Ishikawa (cell line): ENCODE measurements at regions not wholly inside any gene's neighbourhood (a gene's known extent, or its start where the extent isn't known, plus 50 kb on each side); places are given as distances from the start of the nearest gene placed in this dataset.

Experiments
- CEBPB ChIP-seq: IDR thresholded peaks from 2 replicates; pipeline ENCODE4 v1.6.1; 2012
- CREB1 ChIP-seq: IDR thresholded peaks from 2 replicates; pipeline ENCODE4 v1.6.1; 2012; ENCODE audit warnings: low read depth
- EGR1 ChIP-seq: IDR thresholded peaks from 2 replicates; pipeline ENCODE4 v1.6.1; 2012
- EP300 ChIP-seq: IDR thresholded peaks from 2 replicates; pipeline ENCODE4 v1.6.1; 2012; ENCODE audit warnings: borderline replicate concordance
- FOXM1 ChIP-seq: IDR thresholded peaks from 2 replicates; pipeline ENCODE4 v1.6.1; 2012; ENCODE audit warnings: low read depth, borderline replicate concordance
- NFIC ChIP-seq: IDR thresholded peaks from 2 replicates; pipeline ENCODE4 v1.6.1; 2012
- RAD21 ChIP-seq: IDR thresholded peaks from 2 replicates; pipeline ENCODE4 v1.6.1; 2012; ENCODE audit warnings: low read depth
- TAF1 ChIP-seq: IDR thresholded peaks from 2 replicates; pipeline ENCODE4 v1.6.1; 2012; ENCODE audit warnings: low read depth, mild to moderate bottlenecking
- TCF12 ChIP-seq: IDR thresholded peaks from 2 replicates; pipeline ENCODE4 v1.6.1; 2012; ENCODE audit warnings: low read depth
- TEAD4 ChIP-seq: IDR thresholded peaks from 2 replicates; pipeline ENCODE4 v1.6.1; 2012
- YY1 ChIP-seq: IDR thresholded peaks from 2 replicates; pipeline ENCODE4 v1.6.1; 2012; ENCODE audit warnings: low read depth
- ZBTB7A ChIP-seq: IDR thresholded peaks from 2 replicates; pipeline ENCODE4 v1.6.1; 2012; ENCODE audit warnings: low read depth
- TF ChIP-seq, protein P1 (sequence below): IDR thresholded peaks from 2 replicates; pipeline ENCODE4 v1.6.1; 2012
- TF ChIP-seq, protein P2 (sequence below): IDR thresholded peaks from 2 replicates; pipeline ENCODE4 v1.6.1; 2012
- TF ChIP-seq, protein P3 (sequence below): IDR thresholded peaks from 2 replicates; pipeline ENCODE4 v1.6.1; 2012; ENCODE audit warnings: low read depth, mild to moderate bottlenecking

- TF ChIP-seq NFIC (no peak), TAF1 (no peak), YY1 (no peak), CEBPB (no peak), FOXM1 (no peak), CREB1 (no peak), ZBTB7A (no peak), EP300 (no peak; the same call in 1 of the 2 replicates), EGR1 (no peak), TCF12 (no peak), TEAD4 (no peak), RAD21 (no peak)
- TF ChIP-seq, protein P1, sequence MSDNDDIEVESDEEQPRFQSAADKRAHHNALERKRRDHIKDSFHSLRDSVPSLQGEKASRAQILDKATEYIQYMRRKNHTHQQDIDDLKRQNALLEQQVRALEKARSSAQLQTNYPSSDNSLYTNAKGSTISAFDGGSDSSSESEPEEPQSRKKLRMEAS, result no peak
- TF ChIP-seq, protein P2, sequence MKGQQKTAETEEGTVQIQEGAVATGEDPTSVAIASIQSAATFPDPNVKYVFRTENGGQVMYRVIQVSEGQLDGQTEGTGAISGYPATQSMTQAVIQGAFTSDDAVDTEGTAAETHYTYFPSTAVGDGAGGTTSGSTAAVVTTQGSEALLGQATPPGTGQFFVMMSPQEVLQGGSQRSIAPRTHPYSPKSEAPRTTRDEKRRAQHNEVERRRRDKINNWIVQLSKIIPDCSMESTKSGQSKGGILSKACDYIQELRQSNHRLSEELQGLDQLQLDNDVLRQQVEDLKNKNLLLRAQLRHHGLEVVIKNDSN, result no peak
- TF ChIP-seq, protein P3, sequence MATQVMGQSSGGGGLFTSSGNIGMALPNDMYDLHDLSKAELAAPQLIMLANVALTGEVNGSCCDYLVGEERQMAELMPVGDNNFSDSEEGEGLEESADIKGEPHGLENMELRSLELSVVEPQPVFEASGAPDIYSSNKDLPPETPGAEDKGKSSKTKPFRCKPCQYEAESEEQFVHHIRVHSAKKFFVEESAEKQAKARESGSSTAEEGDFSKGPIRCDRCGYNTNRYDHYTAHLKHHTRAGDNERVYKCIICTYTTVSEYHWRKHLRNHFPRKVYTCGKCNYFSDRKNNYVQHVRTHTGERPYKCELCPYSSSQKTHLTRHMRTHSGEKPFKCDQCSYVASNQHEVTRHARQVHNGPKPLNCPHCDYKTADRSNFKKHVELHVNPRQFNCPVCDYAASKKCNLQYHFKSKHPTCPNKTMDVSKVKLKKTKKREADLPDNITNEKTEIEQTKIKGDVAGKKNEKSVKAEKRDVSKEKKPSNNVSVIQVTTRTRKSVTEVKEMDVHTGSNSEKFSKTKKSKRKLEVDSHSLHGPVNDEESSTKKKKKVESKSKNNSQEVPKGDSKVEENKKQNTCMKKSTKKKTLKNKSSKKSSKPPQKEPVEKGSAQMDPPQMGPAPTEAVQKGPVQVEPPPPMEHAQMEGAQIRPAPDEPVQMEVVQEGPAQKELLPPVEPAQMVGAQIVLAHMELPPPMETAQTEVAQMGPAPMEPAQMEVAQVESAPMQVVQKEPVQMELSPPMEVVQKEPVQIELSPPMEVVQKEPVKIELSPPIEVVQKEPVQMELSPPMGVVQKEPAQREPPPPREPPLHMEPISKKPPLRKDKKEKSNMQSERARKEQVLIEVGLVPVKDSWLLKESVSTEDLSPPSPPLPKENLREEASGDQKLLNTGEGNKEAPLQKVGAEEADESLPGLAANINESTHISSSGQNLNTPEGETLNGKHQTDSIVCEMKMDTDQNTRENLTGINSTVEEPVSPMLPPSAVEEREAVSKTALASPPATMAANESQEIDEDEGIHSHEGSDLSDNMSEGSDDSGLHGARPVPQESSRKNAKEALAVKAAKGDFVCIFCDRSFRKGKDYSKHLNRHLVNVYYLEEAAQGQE, result no peak
Measured at GRCh38 chr15:101124731-101125451, 127.0 kb downstream of the CHSY1 start.

- no peak for TF ChIP-seq EGR1
- TF ChIP-seq, protein P3, result no peak
- no peak for TF ChIP-seq RAD21
- no peak for TF ChIP-seq YY1
- no peak for TF ChIP-seq CREB1
- TF ChIP-seq, protein P1, result no peak
- no peak for TF ChIP-seq NFIC
- no peak for TF ChIP-seq EP300
- TF ChIP-seq TCF12, result no peak
- TF ChIP-seq CEBPB, result no peak
- no peak for TF ChIP-seq FOXM1
- TF ChIP-seq TAF1, result no peak
- TF ChIP-seq ZBTB7A, result no peak
- TF ChIP-seq TEAD4, result no peak
- TF ChIP-seq, protein P2, result no peak
Measured at GRCh38 chr15:101123222-101123910, 128.5 kb downstream of the CHSY1 start.

- TF ChIP-seq, protein P3, result no peak
- TF ChIP-seq CREB1, result no peak
- no peak for TF ChIP-seq EGR1
- TF ChIP-seq, protein P1, result no peak
- no peak for TF ChIP-seq TEAD4
- no peak for TF ChIP-seq FOXM1
- no peak for TF ChIP-seq TCF12
- TF ChIP-seq YY1, result no peak
- TF ChIP-seq ZBTB7A, result no peak
- TF ChIP-seq, protein P2, result no peak
- TF ChIP-seq NFIC, result no peak
- no peak for TF ChIP-seq CEBPB
- TF ChIP-seq EP300, result no peak
Measured at GRCh38 chr15:101122806-101123205, 129.0 kb downstream of the CHSY1 start.
